Mesendoderm (in vitro differentiated cells): ENCODE measurements at regions not wholly inside any gene's neighbourhood (a gene's known extent, or its start where the extent isn't known, plus 50 kb on each side); places are given as distances from the start of the nearest gene placed in this dataset.
A peak's percentile ranks its signal among the peaks of the same experiment; 100 is the strongest.

Experiments used
- DNase-seq: peaks from one replicate; pipeline ENCODE4 v3.0.0; 2013
- H2AK5ac ChIP-seq: 2 replicates; pipeline ENCODE4 v1.6.1; 2013; ENCODE audit warnings: low read length, inconsistent platforms
- H2BK120ac ChIP-seq: 2 replicates; pipeline ENCODE4 v1.6.1; 2013; ENCODE audit warnings: low read depth, mild to moderate bottlenecking, low read length, moderate library complexity, mixed read lengths
- H2BK15ac ChIP-seq: replicated peaks from 2 replicates; pipeline ENCODE4 v1.6.1; 2013; ENCODE audit warnings: low read depth, mild to moderate bottlenecking, moderate library complexity
- H2BK5ac ChIP-seq: 2 replicates; pipeline ENCODE4 v1.6.1; 2013; ENCODE audit warnings: low read length, inconsistent platforms
- H3K18ac ChIP-seq: 2 replicates; pipeline ENCODE4 v1.6.1; 2013; ENCODE audit warnings: mild to moderate bottlenecking, low read length, mixed read lengths
- H3K23ac ChIP-seq: one replicate; pipeline ENCODE4 v1.6.1; 2013; ENCODE audit warnings: low read length
- H3K27ac ChIP-seq: 2 replicates; pipeline ENCODE4 v1.5.1; 2013; ENCODE audit warnings: low read depth, mild to moderate bottlenecking, inconsistent platforms, low read length, moderate library complexity
- H3K27me3 ChIP-seq: 2 replicates; pipeline ENCODE4 v1.6.1; 2013; ENCODE audit warnings: low read length, control low read depth, mild to moderate bottlenecking, inconsistent platforms; ENCODE audit not compliant: insufficient read depth, poor library complexity
- H3K36me3 ChIP-seq: 2 replicates; pipeline ENCODE4 v1.6.1; 2013; ENCODE audit warnings: low read length, inconsistent platforms; ENCODE audit not compliant: control insufficient read depth, insufficient read depth
- H3K4ac ChIP-seq: one replicate; pipeline ENCODE4 v1.6.1; 2013; ENCODE audit warnings: low read depth, mild to moderate bottlenecking, low read length, moderate library complexity
- H3K4me1 ChIP-seq: 2 replicates; pipeline ENCODE4 v1.6.1; 2013; ENCODE audit warnings: low read depth, low read length, inconsistent platforms; ENCODE audit not compliant: control insufficient read depth
- H3K4me2 ChIP-seq: 2 replicates; pipeline ENCODE4 v1.6.1; 2013; ENCODE audit warnings: low read length
- H3K4me3 ChIP-seq: 2 replicates; pipeline ENCODE4 v1.5.1; 2013; ENCODE audit warnings: mild to moderate bottlenecking, low read length
- H3K56ac ChIP-seq: one replicate; pipeline ENCODE4 v1.6.1; 2013; ENCODE audit warnings: low read length
- H3K79me1 ChIP-seq: 2 replicates; pipeline ENCODE4 v1.6.1; 2013; ENCODE audit warnings: low read length, inconsistent platforms
- H3K79me2 ChIP-seq: 2 replicates; pipeline ENCODE4 v1.6.1; 2013; ENCODE audit warnings: mild to moderate bottlenecking, low read length; ENCODE audit not compliant: control insufficient read depth, insufficient read depth
- H3K9ac ChIP-seq: 2 replicates; pipeline ENCODE4 v1.6.1; 2013; ENCODE audit warnings: low read length, inconsistent platforms
- H4K5ac ChIP-seq: one replicate; pipeline ENCODE4 v1.6.1; 2013; ENCODE audit warnings: low read length
- H4K8ac ChIP-seq: one replicate; pipeline ENCODE4 v1.6.1; 2013; ENCODE audit warnings: low read depth, mild to moderate bottlenecking, control low read depth, low read length, moderate library complexity
- WGBS: extraction: QIAGEN DNeasy Blood & Tissue Kit; methylation state at CpG from one replicate; pipeline ENCODE4 v1.1.7; 2013; ENCODE audit warnings: low lambda C conversion rate, missing lambda C conversion rate; ENCODE audit not compliant: insufficient coverage; ENCODE audit errors: extremely low coverage; 5-methylcytosine and 5-hydroxymethylcytosine counted together

- Histone ChIP-seq H3K4ac (no peak overlapping the region), H3K27ac (no peak overlapping the region), H3K9ac (no peak overlapping the region), H4K8ac (no peak overlapping the region), H3K18ac (no peak overlapping the region), H3K4me1 (no peaks in the 10 kb centered on the region), H3K23ac (no peak overlapping the region), H2BK120ac (no peak overlapping the region), H3K4me2 (no peak overlapping the region), H3K79me1 (no peaks in the 10 kb centered on the region), H4K5ac (no peak overlapping the region), H3K79me2 (no peaks in the 10 kb centered on the region), H2AK5ac (no peak overlapping the region), H3K36me3 (no peaks in the 10 kb centered on the region), H3K56ac (peak overlapping the region; percentile 15), H3K4me3 (no peak overlapping the region), H3K27me3 (no peaks in the 10 kb centered on the region), H2BK5ac (no peak overlapping the region), H2BK15ac (no peak overlapping the region)
- DNase-seq, result peak; percentile 40
- no CpG with 5 or more reads among the region's 6 CpGs for WGBS
Observed at GRCh38 chr1:234871710-234872271, 256.8 kb downstream of the TOMM20 start.

GRCh38 chr1:234871039-234871709 is 257.5 kb downstream of the TOMM20 start:
- Histone ChIP-seq H2BK120ac (no peak overlapping the region), H3K27ac (no peak overlapping the region), H4K5ac (no peak overlapping the region), H2BK15ac (no peak overlapping the region), H3K56ac (peak overlapping the region; percentile 15), H3K9ac (no peak overlapping the region), H3K27me3 (no peaks in the 10 kb centered on the region), H3K36me3 (no peaks in the 10 kb centered on the region), H2AK5ac (no peak overlapping the region), H3K79me1 (no peaks in the 10 kb centered on the region), H3K4ac (no peak overlapping the region), H2BK5ac (no peak overlapping the region), H3K4me2 (no peak overlapping the region), H3K23ac (no peak overlapping the region), H3K4me3 (no peak overlapping the region), H3K79me2 (no peaks in the 10 kb centered on the region), H3K18ac (no peak overlapping the region), H4K8ac (no peak overlapping the region), H3K4me1 (no peaks in the 10 kb centered on the region)
- WGBS, result no CpG with 5 or more reads among the region's 10 CpGs
- no peak for DNase-seq

GRCh38 chr1:234870020-234870981 is 258.3 kb downstream of the TOMM20 start:
- Histone ChIP-seq H3K4ac (no peak overlapping the region), H3K56ac (no peak overlapping the region), H3K18ac (no peak overlapping the region), H3K4me1 (no peaks in the 10 kb centered on the region), H2BK120ac (no peak overlapping the region), H3K27ac (no peak overlapping the region), H3K79me2 (no peaks in the 10 kb centered on the region), H3K9ac (no peak overlapping the region), H2AK5ac (no peak overlapping the region), H4K8ac (no peak overlapping the region), H3K23ac (no peak overlapping the region), H2BK5ac (no peak overlapping the region), H3K36me3 (no peaks in the 10 kb centered on the region), H4K5ac (no peak overlapping the region), H3K4me2 (no peak overlapping the region), H3K27me3 (no peaks in the 10 kb centered on the region), H3K4me3 (no peak overlapping the region), H3K79me1 (no peaks in the 10 kb centered on the region), H2BK15ac (no peak overlapping the region)
- DNase-seq, result no peak
- WGBS, result no CpG with 5 or more reads among the region's 11 CpGs

- WGBS, result no CpG with 5 or more reads among the region's 16 CpGs
- Histone ChIP-seq H3K36me3 (no peaks in the 10 kb centered on the region), H3K79me2 (no peaks in the 10 kb centered on the region), H3K4me1 (no peaks in the 10 kb centered on the region), H2AK5ac (no peak overlapping the region), H3K27me3 (no peaks in the 10 kb centered on the region), H3K9ac (no peak overlapping the region), H2BK5ac (no peak overlapping the region), H3K56ac (no peak overlapping the region), H3K4ac (no peak overlapping the region), H2BK120ac (no peak overlapping the region), H2BK15ac (no peak overlapping the region), H3K27ac (no peak overlapping the region), H3K18ac (no peak overlapping the region), H4K5ac (no peak overlapping the region), H3K4me3 (no peak overlapping the region), H3K79me1 (no peaks in the 10 kb centered on the region), H3K23ac (no peak overlapping the region), H4K8ac (no peak overlapping the region), H3K4me2 (no peak overlapping the region)
- no peak for DNase-seq
Observed at GRCh38 chr1:234869182-234870019, 259.2 kb downstream of the TOMM20 start.

GRCh38 chr1:234868296-234869147 is 258.5 kb upstream of the IRF2BP2 start:
- Histone ChIP-seq H3K23ac (no peak overlapping the region), H3K4ac (no peak overlapping the region), H4K8ac (no peak overlapping the region), H3K36me3 (no peaks in the 10 kb centered on the region), H3K9ac (no peak overlapping the region), H3K79me1 (no peaks in the 10 kb centered on the region), H4K5ac (no peak overlapping the region), H2BK15ac (no peak overlapping the region), H2BK120ac (no peak overlapping the region), H2AK5ac (no peak overlapping the region), H3K4me1 (no peaks in the 10 kb centered on the region), H2BK5ac (no peak overlapping the region), H3K4me2 (no peak overlapping the region), H3K4me3 (no peak overlapping the region), H3K18ac (no peak overlapping the region), H3K27ac (no peak overlapping the region), H3K79me2 (no peaks in the 10 kb centered on the region), H3K56ac (no peak overlapping the region), H3K27me3 (no peaks in the 10 kb centered on the region)
- DNase-seq, result no peak
- no CpG with 5 or more reads among the region's 6 CpGs for WGBS
